Uterus (tissue), 3 donors: ENCODE measurements at regions not wholly inside any gene's neighbourhood (a gene's known extent, or its start where the extent isn't known, plus 50 kb on each side); places are given as distances from the start of the nearest gene placed in this dataset.
A peak's percentile ranks its signal among the peaks of the same experiment; 100 is the strongest.

Experiments
- DNase-seq, 2 donors: peaks; one replicate each; pipeline ENCODE4 v3.0.0-alpha.2; 2019 to 2020
- H3K27ac ChIP-seq, 2 donors: fragments of 200-600 bp; sonication (generic); 1 replicate in 1 of 2; 2 replicates in 1 of 2; pipeline ENCODE4 v1.5.1; 2016 to 2018
- H3K27me3 ChIP-seq, 2 donors: fragments of 200-600 bp; sonication (generic); one replicate each; pipeline ENCODE4 v1.5.1; 2018 to 2019; ENCODE audit warnings: control low read depth in 1 of 2
- H3K36me3 ChIP-seq, 2 donors: fragments of 200-600 bp; sonication (generic); one replicate each; pipeline ENCODE4 v1.5.1; 2019; ENCODE audit warnings: control low read depth in 1 of 2
- H3K4me1 ChIP-seq, 2 donors: fragments of 200-600 bp; sonication (generic); one replicate each; pipeline ENCODE4 v1.5.1; 2018 to 2019; ENCODE audit warnings: control low read depth in 1 of 2
- H3K4me3 ChIP-seq, 2 donors: fragments of 200-600 bp; sonication (generic); 1 replicate in 1 of 2; 2 replicates in 1 of 2; pipeline ENCODE4 v1.5.1; 2018 to 2019; ENCODE audit warnings: mild to moderate bottlenecking in 1 of 2
- H3K9me3 ChIP-seq, 2 donors: fragments of 200-600 bp; sonication (generic); one replicate each; pipeline ENCODE4 v1.5.1; 2019; ENCODE audit warnings: control low read depth in 1 of 2
- POLR2A ChIP-seq, 2 donors: fragments of 450-650 bp; IDR thresholded peaks; one replicate each; pipeline ENCODE4 v1.6.1; 2016; ENCODE audit warnings: antibody characterized with exemption in 2 of 2, mild to moderate bottlenecking in 1 of 2, moderate library complexity in 1 of 2
- intact Hi-C: fragments of 100-400 bp; cut with DNase I; formaldehyde crosslinking; loops from one replicate; pipeline ENCODE4 v1.15.1; 2023; ENCODE audit warnings: low total_unique reads
- TF ChIP-seq, protein P1 (sequence below), 4 experiments: fragments of 200-600 bp in 2 of 4; fragments of 450-650 bp in 2 of 4; sonication (generic) in 2 of 4; IDR thresholded peaks; one replicate each; pipeline ENCODE4 v1.5.1; 2016 to 2019; ENCODE audit warnings: antibody characterized with exemption in 4 of 4, mild to moderate bottlenecking in 2 of 4, moderate library complexity in 1 of 4
- donor health status: DM: yes; HTN: yes; CAD: no.

DNA sequence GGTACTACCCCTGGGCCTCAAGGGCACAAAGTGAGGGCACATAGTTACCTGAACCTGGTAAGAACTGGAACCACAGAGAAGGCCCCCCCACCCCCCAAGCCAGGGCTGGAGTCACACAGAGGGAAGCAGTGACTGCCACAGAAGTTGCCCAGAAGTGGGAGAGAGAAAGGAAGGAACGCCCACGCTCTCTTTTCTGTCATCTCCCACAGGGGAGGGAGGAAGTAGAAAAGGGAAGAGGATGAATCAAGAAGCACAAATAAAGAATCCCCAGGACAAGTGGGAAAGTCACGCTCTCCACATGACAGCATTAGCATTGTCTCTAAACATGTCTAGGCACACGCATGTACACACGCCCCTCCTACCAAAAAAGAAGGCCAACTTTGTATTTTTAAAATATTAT is 114.7 kb upstream of the FRMD4B start:
- H3K4me1 ChIP-seq, result no peaks in the 10 kb centered on the region
- no peak overlapping the region for H3K27ac ChIP-seq
- TF ChIP-seq POLR2A (IDR thresholded peaks at IDR 0.05), result no peak
- TF ChIP-seq, protein P1, sequence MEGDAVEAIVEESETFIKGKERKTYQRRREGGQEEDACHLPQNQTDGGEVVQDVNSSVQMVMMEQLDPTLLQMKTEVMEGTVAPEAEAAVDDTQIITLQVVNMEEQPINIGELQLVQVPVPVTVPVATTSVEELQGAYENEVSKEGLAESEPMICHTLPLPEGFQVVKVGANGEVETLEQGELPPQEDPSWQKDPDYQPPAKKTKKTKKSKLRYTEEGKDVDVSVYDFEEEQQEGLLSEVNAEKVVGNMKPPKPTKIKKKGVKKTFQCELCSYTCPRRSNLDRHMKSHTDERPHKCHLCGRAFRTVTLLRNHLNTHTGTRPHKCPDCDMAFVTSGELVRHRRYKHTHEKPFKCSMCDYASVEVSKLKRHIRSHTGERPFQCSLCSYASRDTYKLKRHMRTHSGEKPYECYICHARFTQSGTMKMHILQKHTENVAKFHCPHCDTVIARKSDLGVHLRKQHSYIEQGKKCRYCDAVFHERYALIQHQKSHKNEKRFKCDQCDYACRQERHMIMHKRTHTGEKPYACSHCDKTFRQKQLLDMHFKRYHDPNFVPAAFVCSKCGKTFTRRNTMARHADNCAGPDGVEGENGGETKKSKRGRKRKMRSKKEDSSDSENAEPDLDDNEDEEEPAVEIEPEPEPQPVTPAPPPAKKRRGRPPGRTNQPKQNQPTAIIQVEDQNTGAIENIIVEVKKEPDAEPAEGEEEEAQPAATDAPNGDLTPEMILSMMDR (IDR thresholded peaks at IDR 0.05), result no peak
- intact Hi-C loops, result no loop called here
- no peaks in the 10 kb centered on the region for H3K36me3 ChIP-seq
- H3K27me3 ChIP-seq, result no peaks in the 10 kb centered on the region
- no peaks in the 10 kb centered on the region for H3K9me3 ChIP-seq
- DNase-seq, result no peak
- H3K4me3 ChIP-seq, result no peak overlapping the region

DNA sequence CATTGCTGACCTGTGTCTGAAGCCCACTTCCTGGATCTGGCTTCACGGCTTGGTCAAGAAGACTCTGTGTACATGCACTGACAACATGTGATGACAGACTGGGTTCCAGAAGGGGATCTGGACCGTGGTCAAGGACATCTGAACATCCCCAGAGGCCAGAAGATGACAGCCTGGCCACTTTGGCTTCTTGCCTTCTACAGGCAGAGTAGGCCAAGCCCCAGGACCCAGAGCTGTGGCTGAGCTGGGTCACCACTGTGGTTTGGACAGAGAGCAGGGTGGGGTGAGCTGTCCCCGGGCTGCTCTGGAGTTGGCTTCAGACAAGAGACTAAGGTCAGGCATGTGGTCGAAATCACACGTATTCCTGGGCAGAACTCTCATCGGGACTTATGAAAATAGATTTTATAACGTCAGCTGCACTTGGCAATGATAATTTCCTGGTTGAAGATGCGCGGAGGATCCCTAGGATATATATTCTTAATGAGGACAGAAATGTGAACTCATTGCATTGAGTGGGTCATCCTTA is 114.1 kb upstream of the FRMD4B start:
- no peaks in the 10 kb centered on the region for H3K27me3 ChIP-seq
- no peaks in the 10 kb centered on the region for H3K9me3 ChIP-seq
- no peak overlapping the region for H3K4me3 ChIP-seq
- no peak overlapping the region for H3K27ac ChIP-seq
- DNase-seq, result peak in 1 of 2 donors; percentile 51
- no peaks in the 10 kb centered on the region for H3K4me1 ChIP-seq
- intact Hi-C loops, result no loop called here
- TF ChIP-seq, protein P1 (IDR thresholded peaks at IDR 0.05), result no peak
- TF ChIP-seq POLR2A (IDR thresholded peaks at IDR 0.05), result no peak
- no peaks in the 10 kb centered on the region for H3K36me3 ChIP-seq

DNA sequence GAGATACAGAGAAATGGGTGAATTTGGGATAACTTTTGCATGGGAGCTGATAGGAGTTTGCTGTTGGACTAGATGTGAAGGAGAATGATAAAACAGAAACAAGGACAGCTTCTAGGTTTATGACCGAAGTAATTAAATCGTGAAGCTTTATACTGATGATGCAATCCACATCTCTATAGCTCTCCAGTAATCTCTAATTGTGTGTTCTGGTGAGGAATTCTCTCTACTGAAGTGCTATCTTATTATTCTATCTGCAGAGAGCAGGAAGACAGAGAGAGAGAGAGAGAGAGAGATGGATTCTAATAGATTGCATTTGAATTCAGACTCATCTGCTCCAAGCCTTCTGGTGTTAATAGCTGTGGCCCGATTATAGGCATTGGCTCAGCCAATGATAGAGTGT is 113.5 kb upstream of the FRMD4B start:
- intact Hi-C loops, result no loop called here
- Histone ChIP-seq H3K36me3 (no peaks in the 10 kb centered on the region), H3K27me3 (no peaks in the 10 kb centered on the region), H3K27ac (no peak overlapping the region), H3K9me3 (no peaks in the 10 kb centered on the region), H3K4me3 (no peak overlapping the region), H3K4me1 (no peaks in the 10 kb centered on the region)
- TF ChIP-seq, protein P1 (IDR thresholded peaks at IDR 0.05), result no peak
- no peak for TF ChIP-seq POLR2A (IDR thresholded peaks at IDR 0.05)
- DNase-seq, result no peak

DNA sequence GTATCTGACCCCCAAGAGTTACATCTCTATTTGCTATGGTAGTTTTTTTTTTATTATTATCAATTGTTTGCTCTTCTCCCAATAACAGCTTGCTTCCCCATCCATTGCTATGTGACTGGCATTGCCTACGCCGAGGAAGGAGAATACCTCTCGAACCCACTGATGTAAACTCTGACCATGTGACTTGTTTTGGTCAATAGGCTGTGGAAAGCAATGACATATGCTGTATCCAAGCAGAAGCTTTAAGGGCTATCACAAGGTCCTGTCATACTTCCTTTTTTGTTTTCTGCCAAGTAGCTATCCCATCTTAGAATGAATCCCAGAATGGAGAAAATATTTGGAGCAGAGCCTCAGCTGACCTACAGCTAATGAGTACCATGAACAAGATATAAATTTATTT is 111.0 kb upstream of the FRMD4B start:
- H3K27me3 ChIP-seq, result no peaks in the 10 kb centered on the region
- no peaks in the 10 kb centered on the region for H3K9me3 ChIP-seq
- no peaks in the 10 kb centered on the region for H3K36me3 ChIP-seq
- H3K4me1 ChIP-seq, result no peaks in the 10 kb centered on the region
- DNase-seq, result no peak
- TF ChIP-seq POLR2A (IDR thresholded peaks at IDR 0.05), result no peak
- TF ChIP-seq, protein P1 (IDR thresholded peaks at IDR 0.05), result no peak
- H3K4me3 ChIP-seq, result no peak overlapping the region
- H3K27ac ChIP-seq, result no peak overlapping the region
- intact Hi-C loops, result no loop called here

DNA sequence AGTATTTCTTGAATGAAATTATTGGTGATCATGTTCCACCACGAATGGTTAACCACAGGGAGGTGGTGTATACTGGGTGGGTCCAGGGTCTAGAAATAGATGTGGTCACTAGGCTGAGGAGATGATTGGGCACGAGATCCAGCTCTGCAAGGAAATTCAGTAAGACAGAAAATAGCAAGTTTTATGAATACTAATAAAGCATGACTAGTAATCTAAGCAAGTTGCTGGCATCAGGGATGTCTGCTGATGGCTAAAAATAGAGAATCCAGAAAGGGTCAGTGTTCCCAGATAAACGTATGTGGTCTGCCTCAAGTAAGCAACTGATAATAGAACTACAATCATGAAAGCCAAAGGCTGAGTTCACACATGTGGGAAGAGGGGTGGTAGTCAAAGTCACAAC is 108.3 kb upstream of the FRMD4B start:
- no peak for DNase-seq
- H3K27ac ChIP-seq, result no peak overlapping the region
- no peaks in the 10 kb centered on the region for H3K36me3 ChIP-seq
- intact Hi-C loops, result no loop called here
- no peaks in the 10 kb centered on the region for H3K9me3 ChIP-seq
- H3K27me3 ChIP-seq, result no peaks in the 10 kb centered on the region
- no peak overlapping the region for H3K4me3 ChIP-seq
- H3K4me1 ChIP-seq, result no peaks in the 10 kb centered on the region
- TF ChIP-seq, protein P1 (IDR thresholded peaks at IDR 0.05), result no peak
- no peak for TF ChIP-seq POLR2A (IDR thresholded peaks at IDR 0.05)
